Cardiac fibroblast (primary cell): ENCODE measurements at regions not wholly inside any gene's neighbourhood (a gene's known extent, or its start where the extent isn't known, plus 50 kb on each side); places are given as distances from the start of the nearest gene placed in this dataset.

ENCODE experiments used
- DNase-seq, 2 donors: peaks; one replicate each; pipeline versions ENCODE4 v3.0.0 to v3.0.0-alpha.2; 2010; ENCODE audit warnings: low read depth in 2 of 2
- H3K4me3 ChIP-seq, 2 donors: replicated peaks in 1 of 2; 1 replicate in 1 of 2; 2 replicates in 1 of 2; pipeline ENCODE4 v1.5.1; 2011; ENCODE audit warnings: low read depth in 2 of 2, low read length in 2 of 2, mild to moderate bottlenecking in 2 of 2, moderate library complexity in 1 of 2
- CTCF ChIP-seq: IDR thresholded peaks from one replicate; pipeline ENCODE4 v1.5.1; 2011; ENCODE audit warnings: low read depth, mild to moderate bottlenecking, low read length, inconsistent platforms

- no peak overlapping the region for H3K4me3 ChIP-seq
- TF ChIP-seq CTCF, result no peak
- DNase-seq, result no peak
Measured at GRCh38 chr18:50508228-50508627, 51.7 kb upstream of the MAPK4 start.

GRCh38 chr18:50509012-50509411 is 50.9 kb upstream of the MAPK4 start:
- no peak for TF ChIP-seq CTCF
- no peak for DNase-seq
- H3K4me3 ChIP-seq, result no peak overlapping the region
